ENCODE measurements at regions not wholly inside any gene's neighbourhood (a gene's known extent, or its start where the extent isn't known, plus 50 kb on each side); places are given as distances from the start of the nearest gene placed in this dataset.
"Not testable (repeated sequence)": the region's sequence is repeated elsewhere in the genome, so short reads cannot be mapped to it uniquely, and the experiment has no call there.

DNA sequence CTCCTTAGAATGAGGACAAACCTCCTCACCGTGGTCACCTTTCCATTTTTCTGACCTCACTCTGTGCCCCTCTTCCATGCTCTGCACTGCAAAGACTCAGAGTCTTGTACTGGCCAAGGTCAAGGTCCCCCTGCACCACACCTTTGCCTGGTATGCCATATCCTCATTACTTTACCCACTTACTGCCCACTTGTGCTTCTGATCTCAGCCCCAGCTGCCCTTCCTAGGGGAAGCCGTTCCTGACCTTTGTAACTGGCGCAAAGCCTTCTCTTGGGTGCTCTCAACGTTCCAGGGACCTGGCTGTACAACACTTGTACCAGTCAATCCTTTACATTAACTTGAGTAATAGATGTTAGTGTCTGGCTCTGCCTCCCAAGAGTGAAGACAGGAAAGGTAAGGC, 256.0 kb downstream of the SV2B start:
- no peak for DNase-seq (ENCODE audit: low spot score)

DNA sequence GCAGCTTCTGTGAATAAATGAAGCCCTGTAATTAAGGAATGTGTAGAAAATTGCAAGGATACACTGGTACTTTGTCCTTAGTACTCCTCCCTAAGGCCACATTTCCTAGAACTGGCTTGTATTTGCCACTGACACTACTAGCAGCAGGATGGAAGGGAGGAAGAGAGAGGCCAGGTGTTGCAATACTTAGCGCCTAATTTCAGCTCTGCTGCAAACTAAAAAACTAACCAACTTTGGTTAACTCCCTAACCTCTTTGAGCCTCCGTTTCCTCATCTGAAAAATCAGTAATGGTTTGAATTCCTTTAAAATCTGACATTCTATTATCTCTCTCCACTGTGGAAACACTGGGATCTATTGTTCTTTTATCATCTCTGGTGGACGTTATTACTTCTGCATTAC, 257.0 kb downstream of the SV2B start:
- no peak for DNase-seq (ENCODE audit: low spot score)

DNA sequence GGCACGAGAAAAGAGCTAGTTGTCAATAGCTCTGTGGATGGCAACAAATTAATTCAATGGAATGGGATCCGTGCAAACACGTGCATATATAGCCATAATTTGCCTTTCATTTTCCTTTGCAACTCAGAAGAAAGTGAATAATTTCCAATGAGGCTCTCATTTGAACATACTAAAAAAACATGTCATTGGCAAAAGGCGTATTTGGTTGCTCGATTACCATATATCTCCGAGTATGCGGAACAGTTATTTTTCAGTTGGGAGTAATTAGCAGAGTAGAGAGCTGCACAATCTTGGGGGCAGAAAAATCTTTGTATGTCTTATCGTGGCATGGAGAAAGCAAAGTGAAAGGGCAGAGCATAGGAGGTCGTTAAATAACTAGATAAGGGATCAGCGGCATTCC, 257.4 kb downstream of the SV2B start:
- no peak for DNase-seq (ENCODE audit: low spot score)

DNA sequence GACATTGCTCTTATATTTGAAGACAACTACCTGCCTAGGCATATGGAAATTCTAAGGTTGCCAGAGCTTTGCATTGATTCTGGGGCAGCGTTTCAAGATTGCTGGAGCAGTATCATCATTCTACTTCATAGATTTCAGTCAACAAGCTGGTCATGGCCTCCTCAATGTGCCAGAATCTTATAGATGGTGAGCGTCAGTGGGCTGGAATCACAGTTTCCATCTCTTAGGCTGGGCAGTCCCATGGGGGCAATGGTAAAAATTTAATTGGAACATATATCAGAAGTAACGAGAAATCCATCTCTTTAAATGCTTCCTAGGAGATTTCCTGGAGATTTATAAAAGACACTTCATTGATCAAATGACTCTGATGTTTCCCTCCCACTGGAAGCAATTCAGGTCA, 258.3 kb downstream of the SV2B start:
- DNase-seq (ENCODE audit: low spot score), result no peak

DNA sequence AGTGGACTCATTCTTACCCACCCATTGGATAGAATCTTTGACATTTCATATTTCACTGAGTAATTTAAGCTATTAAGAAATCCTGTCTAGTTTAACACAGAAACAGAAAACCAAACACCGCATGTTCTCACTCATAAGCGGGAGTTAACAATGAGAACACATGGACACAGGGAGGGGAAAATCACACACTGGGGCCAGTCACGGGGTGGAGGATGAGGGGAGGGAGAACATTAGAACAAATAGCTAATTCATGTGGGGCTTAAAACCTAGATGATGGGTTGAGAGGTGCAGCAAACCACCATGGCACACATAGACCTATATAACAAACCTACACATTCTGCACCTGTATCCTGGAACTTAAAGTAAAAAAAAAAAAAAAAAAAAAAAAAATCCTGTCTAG, 261.6 kb downstream of the SV2B start:
- not testable (repeated sequence) for DNase-seq (ENCODE audit: low spot score)

DNA sequence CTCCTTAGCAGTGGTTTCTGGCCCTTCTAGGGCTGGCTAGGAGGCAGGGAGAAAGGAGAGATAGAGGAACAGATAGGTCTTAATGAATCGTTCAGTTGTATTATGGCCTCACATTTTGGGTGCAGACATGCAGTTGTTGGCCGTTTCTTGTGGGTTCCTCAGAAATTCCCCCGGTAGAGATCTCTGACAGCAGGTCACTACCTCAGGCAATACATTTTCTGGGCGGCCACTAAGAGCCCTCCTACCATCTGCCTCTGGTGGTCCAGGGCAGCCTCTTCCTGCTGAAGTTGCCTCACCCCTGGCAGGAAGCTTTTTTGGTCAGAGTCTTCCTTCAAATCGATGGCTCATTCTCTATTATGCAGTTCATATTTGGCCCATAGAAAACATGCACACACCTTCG, 266.1 kb downstream of the SV2B start:
- no peak for DNase-seq (ENCODE audit: low spot score)

DNA sequence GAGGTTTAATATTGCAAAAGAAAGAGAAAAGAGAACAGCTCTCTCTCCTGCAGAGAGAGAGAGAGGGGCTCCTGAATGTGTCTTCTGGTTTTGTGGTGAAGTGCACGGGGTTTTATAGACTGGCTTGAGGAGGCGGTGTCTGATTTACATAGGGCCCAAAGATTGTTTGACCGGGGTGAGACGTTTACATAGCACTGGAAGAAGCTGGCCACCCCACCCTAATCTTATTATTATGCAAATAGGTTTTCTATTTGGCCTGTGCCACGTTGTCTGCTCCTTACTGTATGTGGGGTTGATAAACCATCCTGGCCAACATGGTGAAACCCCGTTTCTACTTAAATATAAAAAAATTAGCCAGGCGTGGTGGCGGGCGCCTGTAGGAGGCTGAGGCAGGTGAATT, 268.6 kb downstream of the SV2B start:
- DNase-seq (ENCODE audit: low spot score), result no peak

DNA sequence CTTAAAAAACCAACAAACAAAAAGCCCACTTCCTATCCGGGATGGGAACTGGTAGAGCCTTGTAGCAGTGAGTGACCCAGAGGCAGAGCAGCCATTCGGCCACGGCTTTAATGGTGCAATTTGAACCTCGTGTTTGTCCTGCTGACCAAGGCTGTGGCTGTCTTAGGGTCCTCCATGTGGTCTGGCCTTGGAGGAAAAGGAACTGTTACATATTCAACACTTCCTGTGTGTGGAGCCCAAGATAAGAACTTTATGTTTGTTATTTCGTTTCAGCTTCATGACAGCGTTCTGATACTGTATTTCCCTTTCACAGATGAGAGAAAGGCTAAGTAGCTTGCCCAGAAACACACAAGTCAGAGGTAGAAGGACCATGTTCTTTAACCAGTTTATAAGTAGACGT, 269.8 kb downstream of the SV2B start:
- no peak for DNase-seq (ENCODE audit: low spot score)

DNA sequence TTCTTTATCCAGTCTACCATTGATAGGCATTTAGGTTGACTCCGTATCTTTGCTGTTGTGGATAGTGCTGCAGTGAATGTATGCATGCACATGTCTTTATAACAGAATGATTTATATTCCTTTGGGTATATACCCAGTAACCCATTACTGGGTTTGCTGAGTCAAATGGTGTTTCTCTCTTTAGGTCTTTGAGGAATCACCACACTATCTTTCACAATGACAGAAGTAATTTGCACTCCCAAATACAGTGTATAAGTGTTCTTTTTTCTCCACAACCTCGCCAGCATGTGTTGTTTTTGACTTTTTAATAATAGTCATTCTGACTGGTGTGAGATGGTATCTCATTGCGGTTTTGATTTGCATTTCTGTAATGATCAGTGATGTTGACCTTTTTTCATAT, 271.3 kb downstream of the SV2B start:
- not testable (repeated sequence) for DNase-seq (ENCODE audit: low spot score)

DNA sequence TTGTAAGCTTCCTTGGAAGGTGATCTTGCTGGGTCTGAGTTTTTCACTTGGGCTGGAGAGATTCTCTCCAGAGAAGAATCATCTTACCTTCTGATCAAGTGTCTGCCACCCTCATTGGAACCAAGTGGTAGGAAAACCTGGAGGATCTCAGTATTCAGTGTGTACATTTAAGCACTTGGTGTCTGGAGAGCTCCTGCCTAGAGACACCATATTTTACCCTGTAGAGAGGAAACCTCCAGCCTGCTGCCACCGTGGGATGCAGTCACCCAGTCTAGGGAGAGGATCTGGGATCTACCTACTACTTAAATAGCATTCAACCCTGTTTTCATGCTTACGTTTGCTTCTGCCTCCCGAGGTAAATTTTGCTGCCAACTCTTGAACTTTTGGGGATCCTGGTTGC, 274.3 kb downstream of the SV2B start:
- no peak for DNase-seq (ENCODE audit: low spot score)

DNA sequence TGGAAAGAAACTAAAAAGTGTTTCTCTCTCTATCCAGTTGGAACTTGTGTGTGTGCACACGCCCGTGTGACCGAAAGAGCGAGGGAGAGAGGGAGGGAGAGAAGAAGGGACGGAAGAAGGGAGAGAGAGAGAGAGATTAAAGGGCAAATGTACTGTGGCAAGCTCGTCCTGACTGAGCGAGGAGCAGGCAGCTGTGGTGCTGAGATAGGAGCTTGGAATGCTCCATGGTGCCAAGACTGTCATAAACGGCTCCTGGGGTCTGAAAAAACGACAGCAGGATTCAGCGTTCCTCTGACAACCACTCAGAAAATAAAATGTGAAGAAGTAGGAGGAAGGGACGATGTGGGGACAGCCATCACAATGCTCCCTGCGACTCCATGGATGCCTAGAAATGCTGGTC, 276.0 kb downstream of the SV2B start:
- no peak for DNase-seq (ENCODE audit: low spot score)

DNA sequence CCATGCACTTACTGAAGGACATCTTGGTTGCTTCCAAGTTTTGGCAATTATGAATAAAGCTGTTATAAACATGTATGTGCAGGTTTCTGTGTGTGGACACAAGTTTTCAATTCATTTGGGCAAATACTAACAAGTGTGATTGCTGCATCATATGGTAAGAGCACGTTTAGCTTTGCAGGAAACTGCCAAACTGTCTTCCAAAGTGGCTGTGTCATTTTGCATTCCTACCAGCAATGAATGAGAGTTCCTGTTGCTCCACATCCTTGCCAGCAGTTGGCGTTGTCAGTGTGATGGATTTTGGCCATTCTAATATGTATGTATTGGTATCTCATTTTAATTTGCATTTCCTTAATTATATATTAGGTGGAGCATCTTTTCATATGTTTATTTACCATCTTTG, 280.1 kb downstream of the SV2B start:
- DNase-seq (ENCODE audit: low spot score), result no peak

DNA sequence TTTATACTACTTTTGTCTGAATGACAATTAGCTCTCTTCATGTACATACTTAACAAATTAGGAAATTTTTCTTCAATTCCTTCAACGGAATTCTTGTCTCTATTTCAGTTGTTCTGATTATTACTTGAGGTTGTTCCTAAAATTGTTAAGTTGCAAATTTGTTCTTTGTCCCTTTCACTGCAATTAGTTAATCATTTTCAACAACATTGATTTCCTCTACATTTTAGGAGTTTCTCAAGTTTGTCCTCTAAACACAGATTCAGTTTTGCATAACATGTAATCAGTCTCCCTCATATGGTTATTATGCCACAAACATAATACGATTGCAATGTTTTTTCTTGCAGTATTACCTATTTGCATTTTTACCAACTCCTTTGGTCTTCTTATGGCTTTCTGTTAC, 283.5 kb downstream of the SV2B start:
- DNase-seq (ENCODE audit: low spot score), result no peak

DNA sequence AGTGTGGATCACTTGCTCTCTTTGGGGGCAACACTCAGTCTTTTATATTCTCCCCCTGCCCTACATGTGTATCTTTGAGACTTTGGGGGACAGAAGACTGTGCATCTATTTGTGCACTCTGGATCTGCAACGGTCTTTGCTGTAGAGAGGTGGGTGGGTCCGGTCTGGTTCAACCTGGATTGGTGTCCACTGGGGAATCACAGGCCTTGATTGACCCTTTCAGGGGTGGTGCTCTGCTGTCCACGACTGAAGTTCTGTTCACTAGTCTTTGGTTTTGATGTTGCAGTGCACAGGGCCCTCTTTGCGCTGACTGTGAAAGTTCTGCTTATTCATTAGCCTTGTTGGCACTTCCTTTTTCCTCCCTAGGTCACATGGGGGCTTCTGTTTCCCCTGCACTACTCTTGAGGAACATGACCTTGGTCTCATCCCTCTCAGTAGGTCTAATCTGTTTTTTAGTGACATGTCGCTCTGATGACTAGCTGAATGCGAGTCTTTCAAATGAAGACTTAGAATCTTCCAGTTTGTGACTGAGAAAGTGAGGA, 284.2 kb downstream of the SV2B start:
- DNase-seq (ENCODE audit: low spot score), result no peak

DNA sequence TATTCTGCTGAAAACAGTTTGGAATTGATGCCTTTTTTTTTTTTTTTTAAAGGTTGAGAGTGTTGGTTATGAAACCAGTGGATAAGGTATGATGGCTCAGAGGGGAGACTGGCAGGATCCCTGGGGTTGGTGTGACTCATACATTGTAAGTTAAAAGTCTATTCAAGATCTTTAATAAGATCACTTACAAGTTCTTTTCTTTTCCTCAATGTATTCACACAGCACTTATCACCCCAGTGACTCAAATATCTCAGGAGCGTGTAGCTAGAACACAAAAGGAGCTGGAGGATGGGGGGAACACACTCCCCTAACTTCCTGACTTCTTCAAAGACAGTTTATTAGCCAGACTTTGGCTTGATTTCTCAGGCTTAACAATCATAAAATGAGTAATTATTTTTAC, 285.3 kb downstream of the SV2B start:
- no peak for DNase-seq (ENCODE audit: low spot score)

DNA sequence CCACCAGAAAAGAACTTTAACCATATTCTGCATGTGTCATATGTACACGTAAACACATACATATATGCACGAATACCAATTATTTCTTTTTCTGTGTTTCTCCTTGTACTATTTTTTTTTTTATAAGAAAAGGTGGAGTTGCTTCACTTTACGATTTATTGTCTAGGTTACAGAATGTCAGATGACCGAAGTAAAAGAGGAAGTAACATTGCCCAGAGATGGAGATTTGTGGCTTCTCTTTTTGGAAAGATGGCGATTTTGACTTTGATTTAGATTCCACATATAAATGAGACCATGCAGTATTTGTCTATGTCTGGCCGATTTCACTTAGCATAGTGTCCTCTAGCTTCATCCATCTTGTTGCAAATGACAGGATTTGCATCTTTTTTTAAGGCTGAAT, 293.1 kb downstream of the SV2B start:
- DNase-seq (ENCODE audit: low spot score), result no peak

DNA sequence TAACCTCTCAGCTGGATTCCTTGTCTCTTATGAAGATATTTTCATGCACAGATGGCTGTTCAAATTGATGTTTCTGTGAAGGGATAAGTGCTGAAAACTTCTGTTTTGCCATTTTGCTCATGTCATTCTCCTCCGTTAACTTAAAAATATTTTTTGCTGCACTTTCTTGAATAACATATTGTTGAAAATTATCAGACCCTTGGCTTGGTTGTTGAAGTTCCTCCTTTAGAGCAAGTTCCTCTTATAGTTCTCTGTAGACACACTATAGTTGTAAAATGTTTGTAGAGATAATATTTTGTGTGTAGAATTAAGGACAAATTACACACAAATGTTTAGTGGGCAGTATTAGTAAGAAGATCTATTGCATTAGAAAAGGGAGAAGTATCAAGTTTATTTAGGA, 300.4 kb downstream of the SV2B start:
- DNase-seq (ENCODE audit: low spot score), result no peak

DNA sequence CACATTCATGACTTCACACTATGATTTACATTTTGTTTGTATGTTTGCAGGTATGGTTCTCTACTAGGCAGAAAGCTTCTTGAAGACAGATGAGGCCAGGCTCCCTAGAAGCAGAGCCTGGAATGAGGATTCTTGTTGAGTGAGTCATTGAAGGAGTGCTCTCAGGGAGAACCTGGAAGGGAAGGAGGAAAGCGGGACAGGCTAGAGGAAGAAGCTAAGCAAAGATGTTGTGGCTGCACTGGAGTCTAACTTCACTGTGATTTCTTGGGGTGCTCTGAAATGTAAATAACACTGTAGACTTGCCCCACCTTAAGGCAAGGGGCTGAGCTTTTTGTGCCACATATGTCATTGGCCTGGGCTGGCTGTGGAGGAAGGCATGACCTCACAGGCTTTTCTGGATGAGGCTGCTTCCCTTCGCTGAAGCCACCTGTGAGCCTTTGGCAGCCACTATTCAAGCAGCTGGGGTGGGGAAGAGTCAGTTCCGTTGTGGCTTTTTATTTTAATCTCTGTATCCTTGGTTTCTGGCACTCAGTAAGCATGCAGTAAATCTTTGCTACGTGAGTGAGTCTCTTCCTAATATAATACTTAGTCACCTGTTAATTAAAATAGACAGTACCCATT, 307.3 kb downstream of the SV2B start:
- no peak for DNase-seq (ENCODE audit: low spot score)

DNA sequence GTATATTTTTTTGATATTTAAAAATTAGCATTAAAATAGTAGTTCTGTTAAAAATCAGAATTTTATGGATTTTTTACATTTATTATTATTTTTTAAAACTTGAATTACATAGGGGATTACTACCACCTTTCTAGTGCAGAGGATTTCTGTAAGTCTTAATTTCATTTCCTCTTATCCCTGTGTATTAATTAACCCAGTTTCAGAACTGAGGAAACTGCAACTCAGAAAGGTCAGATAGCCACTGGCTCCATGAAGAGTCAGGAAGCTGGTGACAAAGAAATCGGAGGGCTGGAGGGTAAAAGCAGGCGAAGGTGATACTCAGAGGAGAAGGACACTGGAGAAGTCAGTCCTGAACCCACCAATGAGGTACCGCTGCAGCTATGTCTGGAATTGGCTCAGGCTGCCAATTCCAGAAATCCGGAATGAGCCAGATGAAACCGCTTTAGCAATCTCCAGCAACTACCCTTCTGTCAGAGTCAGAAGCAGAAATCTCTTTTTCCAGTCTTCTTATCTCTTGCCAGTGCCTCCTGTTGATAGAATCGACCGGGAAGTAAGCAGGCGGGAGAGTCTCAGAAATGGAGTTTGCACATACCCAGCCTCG, 308.5 kb downstream of the SV2B start:
- no peak for DNase-seq (ENCODE audit: low spot score)

DNA sequence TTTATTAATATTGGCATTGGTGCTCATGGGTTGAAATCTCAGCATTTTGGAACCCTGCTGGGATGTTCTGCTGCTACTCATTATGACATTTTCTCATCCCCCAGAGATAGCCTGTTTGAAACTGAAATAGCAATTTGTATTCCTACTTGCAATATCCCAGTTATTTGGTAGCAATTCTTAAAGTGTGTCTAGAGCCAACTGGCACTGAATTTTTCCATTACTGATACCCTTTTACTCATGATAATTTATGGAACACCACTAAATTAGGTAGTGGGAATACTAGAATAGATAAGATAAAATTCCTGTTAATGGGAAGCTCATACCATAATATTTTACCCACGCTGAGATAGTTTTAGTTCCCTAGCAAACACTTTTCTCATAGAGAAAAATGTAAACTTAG, 309.3 kb downstream of the SV2B start:
- no peak for DNase-seq (ENCODE audit: low spot score)

DNA sequence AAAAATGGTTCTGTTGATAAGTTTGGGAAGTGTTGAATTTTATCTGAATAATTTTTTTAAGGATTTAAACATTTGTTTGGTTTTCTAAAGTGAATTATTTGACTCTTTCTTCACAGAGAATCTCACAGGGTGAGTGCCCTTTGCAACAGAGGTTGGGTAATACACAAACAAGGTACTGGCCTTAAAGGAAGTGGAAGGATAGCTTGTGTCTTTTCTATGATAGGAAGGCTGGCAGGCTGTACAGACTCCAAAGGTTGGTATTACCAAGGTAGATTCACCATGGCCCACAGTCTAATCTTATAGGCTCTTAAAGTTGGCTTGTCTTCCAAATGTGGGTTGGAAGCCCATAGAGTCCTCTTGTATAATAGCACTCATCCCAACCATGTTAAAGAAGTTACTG, 311.5 kb downstream of the SV2B start:
- no peak for DNase-seq (ENCODE audit: low spot score)

DNA sequence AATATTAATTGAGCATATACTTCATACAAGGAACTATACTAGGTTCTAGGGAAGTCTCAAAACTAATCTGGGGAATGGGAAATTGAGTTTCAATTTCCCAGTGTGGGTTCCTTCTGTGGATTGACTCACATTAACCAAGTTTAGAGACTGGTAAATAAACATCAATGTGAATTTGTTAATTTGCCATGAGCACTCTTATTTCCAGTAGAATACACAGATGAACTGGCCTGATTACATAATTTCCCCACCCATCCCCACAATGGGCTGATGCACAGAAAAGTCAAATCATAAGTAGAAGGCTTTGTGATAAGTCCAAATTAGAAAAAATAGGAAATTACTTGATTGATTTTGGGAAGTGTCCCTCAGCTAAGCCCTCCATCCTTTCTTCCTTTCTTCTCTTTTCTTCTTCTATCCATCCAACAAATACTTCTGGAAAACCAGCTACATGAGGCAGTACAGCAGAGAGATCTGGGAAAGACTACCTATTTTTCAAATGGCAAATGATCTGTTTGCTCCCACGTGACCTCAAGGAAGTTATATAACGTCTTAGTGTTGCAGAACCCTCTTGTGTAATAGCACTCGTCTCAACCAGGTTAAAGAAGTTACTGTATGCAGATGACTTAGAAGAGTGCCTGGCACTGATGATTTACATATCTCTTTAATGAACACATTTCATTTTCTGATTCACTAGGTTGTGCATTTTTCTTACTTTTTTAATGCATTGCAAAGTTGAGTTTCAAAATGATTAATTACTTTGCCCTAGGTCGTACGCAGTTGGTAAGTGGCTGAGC, 312.3 kb downstream of the SV2B start:
- DNase-seq (ENCODE audit: low spot score), result no peak

DNA sequence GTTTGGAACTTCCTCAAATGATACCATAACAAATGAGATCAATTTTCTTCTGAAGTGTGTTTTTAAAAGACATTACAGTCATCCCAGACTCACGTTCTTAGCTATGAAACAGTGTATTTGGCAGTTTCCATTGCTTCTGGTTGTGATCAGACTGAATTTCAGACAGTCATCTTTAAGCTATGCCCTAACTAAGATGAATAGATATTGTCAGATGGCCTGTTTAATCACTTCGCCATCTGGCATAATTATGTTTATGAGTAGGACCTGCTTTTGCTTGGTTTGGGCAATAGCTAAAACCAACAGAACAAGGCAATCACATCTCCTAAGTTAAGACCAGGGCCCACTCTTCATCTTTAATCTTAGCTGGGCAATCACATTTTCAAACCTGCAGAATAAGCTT, 313.1 kb downstream of the SV2B start:
- DNase-seq (ENCODE audit: low spot score), result no peak
